CD14-positive monocyte (primary cell): ENCODE measurements at regions not wholly inside any gene's neighbourhood (a gene's known extent, or its start where the extent isn't known, plus 50 kb on each side); places are given as distances from the start of the nearest gene placed in this dataset.

Experiments used
- DNase-seq, 3 donors: peaks; one replicate each; pipeline ENCODE4 v3.0.0-alpha.2; 2011 to 2022
- H2AFZ ChIP-seq: 2 replicates; pipeline ENCODE4 v1.6.0; 2012; ENCODE audit warnings: mild to moderate bottlenecking, low read depth, low read length, inconsistent platforms; ENCODE audit not compliant: insufficient read depth, poor library complexity, severe bottlenecking
- H3K27ac ChIP-seq, 2 donors: 1 replicate in 1 of 2; 2 replicates in 1 of 2; pipeline ENCODE4 v1.5.1; 2012 to 2013; ENCODE audit warnings: low read length in 2 of 2, control low read depth in 1 of 2, inconsistent platforms in 1 of 2, low read depth in 1 of 2, mild to moderate bottlenecking in 1 of 2
- H3K27me3 ChIP-seq, 2 donors: one replicate each; pipeline versions ENCODE4 v1.6.0 to v1.6.1; 2011 to 2013; ENCODE audit warnings: low read length in 2 of 2; ENCODE audit not compliant: control insufficient read depth in 2 of 2, insufficient read depth in 2 of 2
- H3K36me3 ChIP-seq, 2 donors: replicated peaks in 1 of 2; 1 replicate in 1 of 2; 2 replicates in 1 of 2; pipeline versions ENCODE4 v1.5.1 to v1.6.1; 2012 to 2013; ENCODE audit warnings: low read length in 2 of 2, control low read depth in 1 of 2, inconsistent platforms in 1 of 2, mild to moderate bottlenecking in 1 of 2; ENCODE audit not compliant: insufficient read depth in 2 of 2, control insufficient read depth in 1 of 2
- H3K4me1 ChIP-seq, 2 donors: 1 replicate in 1 of 2; 2 replicates in 1 of 2; pipeline versions ENCODE4 v1.5.1 to v1.6.1; 2012 to 2013; ENCODE audit warnings: low read length in 2 of 2, control low read depth in 1 of 2, inconsistent platforms in 1 of 2, mild to moderate bottlenecking in 1 of 2, moderate library complexity in 1 of 2; ENCODE audit not compliant: insufficient read depth in 2 of 2, control insufficient read depth in 1 of 2
- H3K4me2 ChIP-seq: replicated peaks from 2 replicates; pipeline ENCODE3; 2012; ENCODE audit warnings: low read length, moderate library complexity, mild to moderate bottlenecking; ENCODE audit not compliant: poor library complexity, severe bottlenecking; ENCODE audit errors: extremely low read depth
- H3K4me3 ChIP-seq, 3 experiments: fragments of 200-600 bp in 1 of 3; sonication (generic) in 1 of 3; replicated peaks in 1 of 3; 1 replicate in 2 of 3; 2 replicates in 1 of 3; pipeline ENCODE4 v1.5.1; 2011 to 2013; ENCODE audit warnings: low read length in 3 of 3, mild to moderate bottlenecking in 3 of 3, control low read depth in 2 of 3, low read depth in 2 of 3, inconsistent platforms in 1 of 3, moderate library complexity in 1 of 3
- H3K79me2 ChIP-seq: 2 replicates; pipeline ENCODE4 v1.6.0; 2012; ENCODE audit warnings: mild to moderate bottlenecking, control low read depth, inconsistent platforms, low read length, moderate library complexity; ENCODE audit not compliant: insufficient read depth
- H3K9ac ChIP-seq: 2 replicates; pipeline ENCODE4 v1.6.0; 2017; ENCODE audit warnings: low read length, mild to moderate bottlenecking; ENCODE audit not compliant: insufficient read depth, poor library complexity, severe bottlenecking
- H3K9me3 ChIP-seq, 2 donors: replicated peaks in 1 of 2; 1 replicate in 1 of 2; 2 replicates in 1 of 2; pipeline versions ENCODE4 v1.5.1 to v1.6.1; 2012 to 2013; ENCODE audit warnings: low read length in 2 of 2, control low read depth in 1 of 2; ENCODE audit not compliant: control insufficient read depth in 1 of 2, insufficient read depth in 1 of 2
- H4K20me1 ChIP-seq: 2 replicates; pipeline ENCODE4 v1.6.0; 2012; ENCODE audit warnings: mild to moderate bottlenecking, low read length, control low read depth, moderate library complexity; ENCODE audit not compliant: insufficient read depth
- H3K27ac Mint-ChIP-seq, 7 donors: one replicate each; pipeline ENCODE4 v1.8.0; 2020; ENCODE audit warnings: mild to moderate bottlenecking in 7 of 7, mixed read lengths in 7 of 7, moderate library complexity in 6 of 7, inconsistent platforms in 2 of 7
- H3K27me3 Mint-ChIP-seq, 3 donors: one replicate each; pipeline ENCODE4 v1.8.0; 2021 to 2022; ENCODE audit warnings: low read depth in 3 of 3, mild to moderate bottlenecking in 3 of 3, mixed read lengths in 3 of 3, moderate library complexity in 3 of 3, inconsistent platforms in 1 of 3
- H3K36me3 Mint-ChIP-seq, 2 donors: one replicate each; pipeline ENCODE4 v1.8.0; 2020; ENCODE audit warnings: mixed read lengths in 2 of 2, inconsistent platforms in 1 of 2, mild to moderate bottlenecking in 1 of 2
- H3K4me1 Mint-ChIP-seq: one replicate; pipeline ENCODE4 v1.8.0; 2020; ENCODE audit warnings: mild to moderate bottlenecking, mixed read lengths
- H3K4me3 Mint-ChIP-seq, 2 donors: one replicate each; pipeline ENCODE4 v1.8.0; 2020; ENCODE audit warnings: mild to moderate bottlenecking in 2 of 2, mixed read lengths in 2 of 2, moderate library complexity in 1 of 2
- H3K9me3 Mint-ChIP-seq, 7 donors: one replicate each; pipeline ENCODE4 v1.8.0; 2020 to 2022; ENCODE audit warnings: mixed read lengths in 7 of 7, mild to moderate bottlenecking in 6 of 7, moderate library complexity in 6 of 7, inconsistent platforms in 2 of 7
- CTCF ChIP-seq: fragments of 200-600 bp; IDR thresholded peaks from one replicate; pipeline ENCODE4 v1.8.0; 2022; ENCODE audit warnings: antibody characterized with exemption, mild to moderate bottlenecking
- WGBS: methylation state at CpG from one replicate; pipeline ENCODE4 v1.1.5; 2013; ENCODE audit warnings: missing lambda C conversion rate; ENCODE audit not compliant: insufficient coverage; 5-methylcytosine and 5-hydroxymethylcytosine counted together
- intact Hi-C, 2 donors: fragments of 100-400 bp; cut with micrococcal nuclease; formaldehyde crosslinking; loops; one replicate each; pipeline versions ENCODE4 v1.15.0 to v1.15.1; 2023

DNA sequence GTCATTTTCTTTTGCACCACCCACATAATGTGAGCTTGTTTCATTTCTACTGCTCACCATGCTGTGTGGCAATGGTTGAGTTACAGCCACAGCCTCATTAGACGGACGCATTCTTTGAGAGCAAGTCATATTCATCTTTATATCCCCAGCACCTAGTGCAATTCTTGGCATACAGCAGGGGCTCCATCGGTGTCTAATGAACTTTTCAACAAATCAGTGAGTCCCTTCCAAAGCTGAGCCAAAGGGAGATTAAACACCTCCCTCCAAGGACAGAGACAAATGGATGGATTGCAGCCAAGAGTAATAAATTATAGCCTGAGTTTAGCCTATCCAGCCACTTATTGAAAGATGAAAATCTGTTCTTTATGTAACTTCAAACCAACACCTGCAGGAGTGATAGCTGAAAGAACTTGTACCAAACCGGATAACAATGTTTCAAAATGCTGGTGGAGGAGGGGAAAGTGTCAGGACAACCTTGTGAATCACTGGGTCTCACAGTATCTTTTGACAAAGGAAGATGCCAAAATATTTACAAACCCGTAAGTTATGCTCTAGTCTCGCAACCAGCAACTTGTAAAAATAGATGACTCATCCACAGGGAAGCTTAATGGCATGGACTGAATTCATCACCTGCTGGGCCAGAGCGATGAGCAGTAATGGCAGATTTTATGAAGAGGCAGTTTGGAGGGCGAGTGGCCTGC, 139.0 kb downstream of the PXDC1 start:
- no peak overlapping the region for H3K4me2 ChIP-seq
- intact Hi-C loops, result no loop called here

DNA sequence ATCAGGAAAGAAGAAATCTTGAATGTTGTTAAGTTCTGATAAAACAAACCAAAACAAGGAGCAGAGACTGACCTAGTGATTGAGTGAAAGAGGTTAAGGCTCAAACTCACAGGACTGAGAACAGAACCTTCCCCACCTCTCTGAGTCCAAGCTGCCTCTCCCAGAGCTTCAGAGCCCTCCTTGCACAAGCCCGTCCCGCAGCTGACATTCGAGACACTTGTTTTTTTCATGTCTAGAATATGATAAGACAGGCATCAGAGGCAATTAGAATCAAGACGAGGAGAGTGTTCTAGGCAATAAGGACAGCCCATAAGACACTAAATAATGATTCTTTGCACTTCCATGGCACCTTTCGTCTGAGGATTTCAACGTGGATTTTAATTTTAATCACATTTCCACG, 140.6 kb downstream of the PXDC1 start:
- Histone ChIP-seq H3K4me2 (no peak overlapping the region), H3K4me1 (no peaks in the 10 kb centered on the region), H3K36me3 (no peaks in the 10 kb centered on the region), H3K27ac (no peak overlapping the region), H3K9me3 (no peaks in the 10 kb centered on the region), H3K4me3 (no peak overlapping the region), H3K9ac (no peak overlapping the region), H2AFZ (no peak overlapping the region), H3K79me2 (no peaks in the 10 kb centered on the region), H3K27me3 (no peaks in the 10 kb centered on the region), H4K20me1 (no peaks in the 10 kb centered on the region)
- intact Hi-C loops, result no loop called here
- DNase-seq, result no peak
- Mint-ChIP-seq H3K27me3 (peaks cover 5 to 11% (median 8%) of the 10 kb centered on the region in 3 donors), H3K4me3 (no peak overlapping the region), H3K4me1 (no peaks in the 10 kb centered on the region), H3K27ac (peak overlapping the region in 1 of 7 donors; percentile 65), H3K36me3 (no peaks in the 10 kb centered on the region), H3K9me3 (no peaks in the 10 kb centered on the region)
- no peak for TF ChIP-seq CTCF
- 100% methylated on average over 6 of the region's 7 CpGs for WGBS

More for the DNA sequence above, 139.0 kb downstream of the PXDC1 start:
- Histone ChIP-seq H3K4me1 (no peaks in the 10 kb centered on the region), H4K20me1 (no peaks in the 10 kb centered on the region), H2AFZ (no peak overlapping the region), H3K9me3 (no peaks in the 10 kb centered on the region), H3K4me3 (no peak overlapping the region), H3K27ac (no peak overlapping the region), H3K27me3 (no peaks in the 10 kb centered on the region), H3K9ac (no peak overlapping the region), H3K79me2 (no peaks in the 10 kb centered on the region), H3K36me3 (no peaks in the 10 kb centered on the region)
- Mint-ChIP-seq H3K36me3 (no peaks in the 10 kb centered on the region), H3K27me3 (peaks cover 5 to 11% (median 8%) of the 10 kb centered on the region in 3 donors), H3K27ac (no peak overlapping the region), H3K4me1 (no peaks in the 10 kb centered on the region), H3K4me3 (no peak overlapping the region), H3K9me3 (no peaks in the 10 kb centered on the region)
- WGBS, result 88% methylated on average over 5 of the region's 8 CpGs
- DNase-seq, result no peak
- no peak for TF ChIP-seq CTCF
